Epidermal melanocyte (primary cell): ENCODE measurements at regions not wholly inside any gene's neighbourhood (a gene's known extent, or its start where the extent isn't known, plus 50 kb on each side); places are given as distances from the start of the nearest gene placed in this dataset.
A peak's percentile ranks its signal among the peaks of the same experiment; 100 is the strongest.
"Not testable (repeated sequence)": the region's sequence is repeated elsewhere in the genome, so short reads cannot be mapped to it uniquely, and the experiment has no call there.

Source experiments
- DNase-seq: peaks from one replicate; pipeline ENCODE4 v3.0.0; 2011; ENCODE audit warnings: low spot score; ENCODE audit not compliant: insufficient read length

DNA sequence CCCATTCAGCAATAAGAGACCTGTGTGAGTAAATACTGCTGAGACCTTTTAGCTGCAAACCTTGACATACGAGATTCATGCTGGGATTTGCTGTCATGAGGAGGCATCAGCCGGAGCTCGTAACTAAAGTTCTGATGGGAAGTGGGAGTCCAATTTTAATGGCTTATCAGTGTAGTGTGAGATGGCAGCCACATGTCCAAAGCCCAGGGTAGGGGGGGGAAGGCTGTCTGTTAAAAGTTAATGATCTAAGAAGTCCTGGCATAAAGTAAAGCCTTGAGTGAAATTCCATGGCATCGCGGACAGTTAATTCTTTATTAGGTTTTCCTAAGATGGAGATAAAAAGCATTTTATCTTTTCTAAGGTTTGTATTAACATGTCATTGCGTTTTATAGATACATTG lies 240.0 kb downstream of the AACS start:
- DNase-seq: no peak

DNA sequence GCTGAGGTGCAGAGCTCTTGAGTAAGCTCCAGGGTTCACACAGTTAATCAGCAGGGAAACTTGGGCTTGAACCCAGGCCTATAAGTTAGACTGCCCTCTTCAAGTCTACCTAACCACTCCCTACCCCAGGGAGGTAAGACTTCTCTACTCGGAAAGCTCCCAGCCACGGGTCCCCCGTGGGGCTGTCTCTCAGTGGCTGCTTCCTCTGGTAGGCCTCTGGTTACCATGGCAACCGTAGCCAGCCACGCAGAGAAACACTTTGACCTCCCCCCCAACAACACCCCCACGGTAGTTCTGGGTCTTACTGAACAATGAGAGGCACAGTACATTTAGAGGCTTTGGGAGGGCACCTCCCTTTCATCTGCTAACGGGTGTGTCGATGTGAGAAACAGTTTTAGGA lies 245.2 kb downstream of the AACS start:
- no peak for DNase-seq

DNA sequence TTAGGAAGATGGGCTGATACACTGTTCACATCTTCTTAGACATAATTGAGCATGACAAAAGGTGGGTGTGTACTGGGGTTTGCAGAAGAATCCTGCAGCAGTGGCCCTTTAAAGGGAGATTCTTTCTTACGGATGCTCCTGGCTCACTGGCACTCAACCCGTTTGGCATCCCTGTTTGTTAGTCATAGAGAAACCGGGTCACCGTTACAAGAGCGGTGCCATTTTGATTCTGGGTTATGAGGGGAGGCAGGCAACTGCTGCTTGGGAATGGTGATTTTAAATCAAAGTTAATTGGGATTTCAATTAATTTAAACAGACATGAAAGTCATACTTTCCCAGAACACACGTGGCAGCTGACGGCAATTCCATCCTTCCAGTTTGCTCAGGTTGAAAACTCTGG lies 245.8 kb downstream of the AACS start:
- no peak for DNase-seq

DNA sequence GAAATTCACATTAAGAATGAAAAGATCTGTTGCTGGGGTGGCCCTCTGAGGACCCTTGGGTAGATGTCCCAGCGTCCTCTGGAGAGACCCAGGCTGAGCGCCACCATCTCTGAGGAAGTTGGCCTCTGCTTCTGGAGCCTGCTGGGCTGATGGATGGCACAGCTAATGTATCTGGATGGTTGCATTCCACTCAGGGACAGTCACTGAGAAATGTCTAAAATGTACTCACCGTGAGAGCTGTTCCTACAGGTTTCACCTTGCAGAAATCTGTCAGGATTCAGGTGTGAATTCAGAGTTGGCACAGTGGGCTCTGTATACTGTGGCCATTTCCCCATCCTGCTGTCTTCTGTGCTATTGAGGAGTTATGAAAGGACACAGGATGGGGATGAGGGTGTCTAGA lies 247.2 kb downstream of the AACS start:
- DNase-seq: no peak

DNA sequence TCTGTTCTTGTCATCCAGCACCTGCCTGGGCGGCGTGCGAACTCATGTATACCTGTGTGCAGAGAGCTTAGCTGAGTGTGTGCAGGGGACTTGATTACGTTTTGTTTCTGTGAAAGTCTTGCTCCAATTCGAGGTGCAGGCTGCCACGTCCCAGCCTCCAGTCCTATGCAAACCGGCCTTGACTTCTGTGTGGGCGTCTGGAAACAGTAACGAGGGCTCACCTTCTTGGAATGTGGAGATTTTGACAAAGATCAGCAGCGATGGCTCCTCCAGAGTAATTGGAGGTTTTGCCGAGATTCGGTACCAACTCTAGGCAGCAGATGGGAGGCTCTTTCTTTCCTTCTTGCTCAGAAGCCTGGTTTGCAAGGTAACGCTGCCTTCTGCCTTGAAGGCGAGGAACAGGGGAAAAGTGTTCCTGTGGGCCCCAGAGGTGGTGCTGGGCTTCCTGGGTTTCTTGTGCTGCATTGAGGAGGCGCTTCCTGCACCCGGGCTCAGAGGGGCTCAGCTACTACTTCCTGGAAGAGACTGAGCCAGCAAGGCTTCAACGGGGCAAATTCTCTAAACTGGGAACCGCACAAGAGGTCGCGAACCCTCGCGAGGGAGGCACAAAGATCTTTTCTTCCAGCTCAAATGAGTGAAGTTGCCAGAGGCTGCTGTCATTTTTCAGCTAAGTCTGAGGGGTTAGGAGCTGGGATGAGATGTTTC lies 249.0 kb downstream of the AACS start:
- DNase-seq: no peak

DNA sequence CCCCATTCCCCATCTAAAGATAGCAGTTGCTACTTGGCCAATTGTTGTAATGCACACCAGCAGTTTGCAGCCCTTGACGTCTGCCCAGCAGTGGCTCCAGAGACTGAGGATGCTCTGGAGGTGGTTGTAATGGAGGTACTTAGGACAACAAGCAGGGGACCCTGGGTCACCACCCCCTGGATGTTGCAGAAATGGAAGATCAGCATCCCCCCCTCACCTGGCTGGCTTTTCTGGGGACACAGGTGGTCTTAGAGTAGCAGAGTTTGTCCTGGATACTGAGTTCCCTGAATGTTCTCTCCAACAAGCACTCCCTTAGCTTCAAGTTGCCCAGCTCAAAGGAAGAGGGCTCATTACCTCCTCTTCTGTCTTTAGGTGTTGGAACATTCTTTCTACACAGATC lies 250.5 kb downstream of the AACS start:
- DNase-seq: no peak

DNA sequence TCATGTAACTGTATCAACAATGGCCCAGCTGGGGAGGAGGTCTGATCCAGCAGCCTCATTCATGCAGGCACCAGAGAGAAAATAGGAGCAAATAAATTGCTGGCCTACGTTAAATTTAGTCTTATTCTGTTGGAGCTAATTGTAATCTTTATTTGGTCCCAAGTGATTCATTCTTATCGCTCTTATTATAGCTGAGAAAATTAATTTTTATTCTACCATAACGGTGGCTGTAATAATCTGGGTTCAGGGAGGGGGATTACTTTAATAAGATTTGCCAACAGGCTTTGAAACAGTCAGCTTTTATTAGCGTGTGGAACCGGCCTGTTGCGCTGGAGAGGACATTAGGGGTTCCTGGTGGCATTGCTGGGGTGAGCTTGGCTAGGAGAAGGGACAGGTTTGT lies 254.9 kb downstream of the AACS start:
- DNase-seq: no peak

DNA sequence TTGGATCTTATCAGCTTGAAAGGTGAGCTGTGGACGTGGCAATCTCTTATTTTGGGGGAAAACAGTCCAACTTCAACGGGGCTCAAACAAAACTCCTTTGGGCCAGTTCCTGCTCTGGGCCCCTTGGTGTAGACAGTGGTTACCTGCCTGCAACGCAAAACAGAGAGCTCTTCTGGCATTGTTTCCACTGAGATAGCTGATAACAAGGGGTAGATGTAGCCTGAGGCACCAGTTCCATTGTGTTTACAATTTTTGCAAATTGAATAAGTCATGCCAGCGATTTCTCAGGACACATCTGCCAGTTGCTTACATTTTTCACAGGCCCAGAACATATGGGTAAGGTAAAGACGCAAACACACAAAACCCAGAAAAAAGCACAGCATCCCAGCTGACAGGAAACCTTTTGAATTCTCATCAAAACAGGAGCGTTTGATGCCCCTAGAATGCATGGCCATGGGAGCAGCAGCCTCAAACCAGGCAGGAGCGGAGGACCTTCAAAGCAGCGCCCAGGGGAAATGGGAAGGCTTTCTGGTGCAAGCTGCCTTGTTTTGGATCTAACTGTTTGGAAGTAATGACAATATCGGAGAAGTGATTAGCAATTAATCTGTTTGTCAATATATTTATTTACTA lies 259.7 kb downstream of the AACS start:
- DNase-seq: no peak

DNA sequence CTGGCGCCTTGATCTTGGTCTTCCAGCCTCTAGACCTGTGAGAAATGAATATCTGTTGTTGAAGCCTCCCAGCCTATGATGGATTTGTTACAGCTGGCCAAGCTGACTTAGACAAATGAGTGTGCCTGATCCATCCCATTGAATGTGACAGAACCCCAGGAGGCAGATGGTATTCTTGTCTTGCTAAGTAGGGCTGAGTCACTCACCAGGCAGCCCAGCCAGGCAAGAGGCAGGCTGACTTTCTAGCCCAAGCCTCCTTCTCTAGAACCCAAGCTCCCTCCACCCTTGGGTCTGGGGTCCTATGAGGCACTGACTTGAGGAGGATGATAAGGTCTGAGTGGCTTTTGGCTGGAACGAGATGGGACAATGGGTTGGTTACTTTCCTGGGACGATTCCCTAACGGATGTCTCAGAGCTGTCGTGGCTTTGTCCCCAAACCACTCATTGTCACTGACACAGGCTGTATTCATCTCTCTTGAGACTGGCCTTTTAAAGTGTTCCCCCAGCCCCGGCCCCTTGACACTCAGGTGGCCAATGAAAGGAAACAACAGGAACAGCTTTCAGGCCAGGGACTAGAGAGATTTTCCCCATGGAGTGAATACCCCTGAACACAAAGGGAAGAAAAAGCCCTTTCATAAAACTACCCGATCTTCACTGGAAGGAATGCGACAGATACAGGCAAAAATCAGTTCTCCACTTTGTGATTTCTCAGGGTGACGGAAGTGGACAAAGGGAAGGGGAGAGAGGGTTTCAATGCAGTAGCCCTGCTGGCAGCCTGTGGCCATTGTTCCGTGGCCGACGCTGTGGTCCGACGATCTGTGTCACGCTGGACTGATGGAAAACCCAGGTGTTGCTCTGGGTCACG lies 264.2 kb downstream of the AACS start:
- no peak for DNase-seq

DNA sequence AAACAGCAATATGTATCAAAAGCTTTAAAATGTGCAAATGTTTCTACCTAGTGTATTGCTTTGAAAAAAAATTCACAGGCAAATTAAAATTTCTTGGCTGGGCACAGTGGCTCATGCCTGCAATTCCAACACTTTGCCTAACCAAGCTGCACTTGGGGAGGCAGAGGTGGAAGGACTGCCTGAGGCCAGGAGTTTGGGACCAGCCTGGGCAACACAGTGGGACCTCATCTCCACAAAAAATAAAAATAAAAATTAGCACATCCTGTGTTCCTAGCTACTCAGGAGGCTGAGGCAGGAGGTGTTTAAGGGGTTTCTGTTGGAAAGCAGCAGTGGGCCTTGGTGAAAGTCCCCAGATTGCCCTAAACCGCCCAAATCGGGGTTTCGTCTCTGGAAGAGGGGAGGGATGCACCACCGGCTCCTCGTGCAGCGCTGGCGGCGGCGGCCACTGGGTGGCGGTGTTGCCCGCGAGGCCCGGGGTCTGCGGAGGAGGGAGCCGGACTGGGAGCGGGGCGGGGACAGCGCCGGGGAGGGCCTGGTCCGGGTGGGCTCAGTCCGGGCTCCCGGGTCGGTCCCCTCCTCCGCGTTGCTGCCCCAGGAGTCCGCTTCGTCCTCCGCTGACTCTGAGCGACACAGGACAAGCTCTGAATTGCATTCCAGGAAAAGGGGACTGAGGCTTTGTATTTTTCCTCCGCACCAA lies 265.6 kb downstream of the AACS start:
- DNase-seq: peak; percentile 70

DNA sequence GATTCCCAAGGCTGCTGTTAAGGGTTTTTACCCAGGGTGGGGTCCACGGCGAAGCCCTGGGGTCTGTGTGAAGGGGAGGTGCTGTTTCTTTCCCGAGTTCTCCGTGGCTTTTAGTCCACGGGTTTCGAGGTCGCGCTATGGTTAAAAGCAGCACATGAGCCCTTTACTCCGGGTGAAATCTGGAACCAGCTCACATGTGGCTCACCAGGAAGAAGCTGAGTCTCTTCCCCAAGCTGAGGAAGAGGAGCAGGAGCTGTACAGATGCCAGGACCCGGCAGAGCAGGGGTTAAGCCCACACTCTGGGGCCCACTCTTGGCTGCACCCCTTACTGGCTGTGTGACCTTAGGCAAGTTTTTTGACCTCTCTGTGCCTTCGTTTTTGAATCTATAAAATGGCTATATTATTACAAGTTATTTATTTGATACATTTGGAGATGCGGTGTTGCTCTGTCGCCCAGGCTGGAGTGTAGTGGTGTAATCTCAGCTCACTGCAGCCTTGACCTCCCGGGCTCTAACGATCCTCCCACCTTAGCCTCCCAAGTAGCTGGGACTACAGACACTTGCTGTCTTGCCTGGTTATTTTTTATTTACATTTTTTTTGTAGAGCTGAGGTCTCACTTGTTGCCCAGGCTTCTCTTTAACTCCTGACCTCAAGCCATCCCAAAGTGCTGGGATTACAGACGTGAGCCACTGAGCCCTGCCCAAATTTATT lies 266.3 kb downstream of the AACS start:
- DNase-seq: no peak

DNA sequence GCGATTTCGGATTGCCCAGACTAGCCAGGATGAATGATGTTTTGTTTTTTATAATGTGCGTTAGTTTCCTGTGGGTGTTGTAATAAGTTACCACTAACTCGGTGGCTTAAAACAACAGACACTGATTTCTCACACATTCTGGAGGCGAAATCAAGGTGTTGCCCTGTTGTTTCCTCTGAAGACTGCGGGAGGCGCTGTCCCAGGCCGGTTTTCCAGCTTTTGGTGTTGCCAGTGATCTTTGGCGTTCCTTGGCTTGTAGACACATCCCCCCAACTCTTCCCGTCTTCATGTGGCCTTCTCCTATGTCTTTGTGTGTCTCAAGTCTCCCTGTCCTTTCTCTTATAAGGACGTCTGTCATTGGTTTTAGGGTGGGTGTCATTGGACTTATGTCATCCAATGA lies 267.7 kb downstream of the AACS start:
- DNase-seq: no peak

DNA sequence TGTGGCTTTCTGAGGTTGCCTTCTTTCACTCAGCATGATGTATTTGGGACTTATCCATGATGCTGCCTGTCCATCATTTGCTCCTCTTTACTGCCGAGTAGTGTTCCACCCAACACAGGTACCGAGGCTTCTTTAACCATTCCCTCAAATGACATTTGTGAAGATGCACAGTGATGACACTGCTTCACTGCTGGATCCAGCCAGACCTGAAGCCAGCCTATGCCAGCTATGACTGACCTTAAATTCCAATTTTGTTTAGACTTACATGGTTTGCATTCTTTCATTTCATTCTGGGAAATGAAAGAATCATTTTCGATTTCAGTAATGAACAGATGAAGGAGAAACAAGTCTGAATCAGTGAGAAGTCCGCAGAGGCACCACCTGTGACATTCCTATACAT lies 271.0 kb downstream of the AACS start:
- no peak for DNase-seq

DNA sequence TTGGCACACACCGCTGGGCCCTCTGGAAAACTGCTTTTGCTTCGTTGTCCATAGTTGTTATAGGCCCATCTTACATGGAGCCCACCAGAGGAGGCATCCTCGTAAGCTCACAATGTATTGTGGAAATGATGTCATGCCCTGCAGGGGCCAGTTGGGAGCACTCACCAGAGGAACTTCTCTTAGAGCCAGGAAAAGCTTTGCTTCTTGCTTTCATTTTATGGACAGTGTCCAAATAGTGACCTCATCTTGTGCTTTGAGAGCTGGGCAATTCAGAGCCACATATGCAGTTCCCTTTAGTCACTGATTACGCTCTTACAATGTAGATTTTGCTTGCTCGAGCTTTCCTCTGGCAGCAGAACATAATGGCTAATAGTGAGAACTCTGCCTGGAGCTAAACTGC lies 275.6 kb downstream of the AACS start:
- no peak for DNase-seq

DNA sequence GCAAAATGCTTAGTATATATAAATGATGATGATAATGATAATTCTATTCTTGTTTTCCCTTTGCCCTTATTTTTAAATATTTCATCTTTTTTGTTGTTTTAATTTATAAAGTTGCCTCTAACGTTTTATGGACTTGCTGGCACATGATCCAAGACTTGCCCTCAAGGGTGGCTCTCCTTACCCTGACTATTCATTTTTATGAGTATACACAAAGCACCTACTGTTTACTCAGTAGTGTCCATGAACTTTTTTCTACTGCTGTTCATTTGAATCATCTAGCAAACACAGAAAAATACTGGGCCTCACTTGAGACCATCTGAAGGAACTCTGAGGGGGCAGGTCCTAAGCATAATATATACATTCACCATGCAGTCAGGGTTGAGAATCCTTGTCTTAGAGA lies 276.2 kb downstream of the AACS start:
- DNase-seq: no peak

DNA sequence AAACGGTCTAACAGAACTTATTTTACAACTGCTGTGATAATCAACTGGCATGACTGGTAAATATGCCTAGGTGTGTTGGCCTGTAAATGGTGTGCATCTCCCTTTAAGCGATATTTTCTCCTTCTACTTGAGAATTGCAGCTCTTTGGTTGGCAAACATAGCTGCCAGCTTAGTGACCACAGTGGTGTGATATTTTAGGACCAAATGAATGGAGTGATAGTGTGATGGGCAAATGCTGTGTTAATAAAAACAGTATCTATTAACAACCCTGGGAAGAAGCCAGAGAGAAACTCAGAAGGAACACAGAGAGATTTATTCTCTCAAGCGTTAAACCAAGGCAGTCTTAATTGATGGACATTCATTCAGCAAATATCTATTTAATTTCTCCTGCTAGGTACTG lies 278.4 kb downstream of the AACS start:
- DNase-seq: no peak

DNA sequence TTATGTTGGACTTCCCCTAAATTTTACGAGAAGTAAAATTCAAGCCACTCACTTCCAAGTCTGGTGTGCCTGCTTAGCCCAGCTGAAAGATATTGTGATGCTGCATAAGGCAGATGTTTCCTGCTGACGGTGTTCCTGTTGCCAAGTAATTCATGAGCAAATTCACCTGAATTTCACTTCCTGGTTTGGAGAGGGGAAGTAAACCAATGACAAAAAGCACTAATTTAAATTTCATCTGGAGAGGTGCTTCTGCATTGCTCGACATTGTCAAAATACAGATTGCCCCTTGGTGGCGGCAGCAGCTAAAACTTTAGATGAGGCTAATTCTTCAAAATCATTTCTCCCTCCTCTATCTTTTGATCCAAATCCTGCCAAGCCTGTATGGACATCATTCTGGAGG lies 281.1 kb downstream of the AACS start:
- DNase-seq: no peak

DNA sequence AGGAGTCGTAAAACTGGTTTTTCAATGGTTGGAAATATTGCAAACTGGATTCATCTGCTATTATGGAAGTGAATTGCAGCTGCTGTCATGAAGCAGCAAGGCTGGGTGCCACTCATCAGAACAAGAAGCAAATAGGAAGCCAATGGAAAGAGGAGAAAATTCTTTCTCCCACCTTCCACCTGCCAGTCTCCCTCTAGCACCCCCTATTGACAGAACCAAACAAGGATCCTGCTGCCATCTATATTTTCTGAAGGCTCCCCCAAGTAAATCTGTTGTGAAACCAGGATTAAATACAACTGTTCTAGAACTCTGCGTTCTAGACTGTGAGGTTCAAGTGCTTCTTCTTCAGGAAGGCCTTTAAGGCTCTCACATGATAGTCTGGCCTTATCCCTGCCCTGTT lies 286.6 kb downstream of the AACS start:
- DNase-seq: no peak

DNA sequence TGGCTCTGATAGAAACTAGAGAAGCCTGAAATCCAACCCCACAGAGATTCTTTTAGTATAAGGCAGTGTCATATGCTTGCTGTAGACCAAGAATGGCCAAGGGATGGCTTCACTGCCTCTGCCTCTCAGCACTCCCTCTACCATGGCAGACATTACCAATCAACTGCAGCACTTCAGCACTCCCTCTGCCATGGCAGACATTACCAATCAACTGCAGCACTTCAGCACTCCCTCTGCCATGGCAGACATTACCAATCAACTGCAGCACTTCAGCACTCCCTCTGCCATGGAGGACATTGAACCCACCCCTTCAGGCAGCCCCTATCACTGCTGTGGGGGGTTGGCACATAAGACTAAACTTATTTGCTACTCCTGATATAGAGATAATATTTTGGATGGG lies 287.8 kb downstream of the AACS start:
- DNase-seq: not testable (repeated sequence)

DNA sequence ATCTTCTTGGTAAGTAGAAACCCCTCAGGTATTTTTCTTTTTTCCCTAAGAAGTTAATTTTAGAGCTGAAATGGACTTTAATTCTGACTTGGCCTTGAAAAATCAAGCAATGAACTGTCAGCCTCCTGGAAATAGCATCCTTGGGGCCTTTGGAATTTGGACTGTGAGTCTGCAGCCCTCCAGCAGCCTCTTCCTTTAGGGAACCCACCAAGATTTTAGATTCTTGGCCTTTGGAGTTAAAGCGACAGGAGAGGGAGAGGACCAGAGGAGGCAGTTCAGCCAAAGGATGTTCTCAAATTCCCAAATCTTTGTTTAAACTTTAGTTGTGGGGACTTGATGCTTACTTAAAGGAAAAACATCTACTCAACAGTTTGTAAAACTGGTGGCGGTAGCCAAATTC lies 288.6 kb downstream of the AACS start:
- no peak for DNase-seq

DNA sequence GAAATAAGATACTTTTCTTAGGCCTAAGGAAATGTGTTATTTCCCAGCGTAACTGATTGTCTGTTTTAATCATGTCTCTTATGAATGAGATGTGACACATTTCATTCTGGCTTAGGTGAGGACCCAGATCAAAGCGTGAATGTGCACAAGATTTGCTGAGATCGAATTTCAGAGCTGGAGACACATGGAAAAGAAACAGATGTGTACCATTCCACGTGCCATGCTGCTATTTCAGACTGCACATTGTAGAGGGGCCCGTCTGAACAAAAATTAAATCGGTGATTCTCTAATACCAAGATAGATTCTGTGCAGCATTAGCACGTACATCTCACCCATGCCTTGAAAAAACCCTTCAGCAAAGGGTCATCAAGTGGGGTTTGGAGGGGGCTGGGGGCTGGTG lies 290.4 kb downstream of the AACS start:
- DNase-seq: no peak
